ENCODE measurements at regions not wholly inside any gene's neighbourhood (a gene's known extent, or its start where the extent isn't known, plus 50 kb on each side); places are given as distances from the start of the nearest gene placed in this dataset.
"Not testable (repeated sequence)": the region's sequence is repeated elsewhere in the genome, so short reads cannot be mapped to it uniquely, and the experiment has no call there.

DNA sequence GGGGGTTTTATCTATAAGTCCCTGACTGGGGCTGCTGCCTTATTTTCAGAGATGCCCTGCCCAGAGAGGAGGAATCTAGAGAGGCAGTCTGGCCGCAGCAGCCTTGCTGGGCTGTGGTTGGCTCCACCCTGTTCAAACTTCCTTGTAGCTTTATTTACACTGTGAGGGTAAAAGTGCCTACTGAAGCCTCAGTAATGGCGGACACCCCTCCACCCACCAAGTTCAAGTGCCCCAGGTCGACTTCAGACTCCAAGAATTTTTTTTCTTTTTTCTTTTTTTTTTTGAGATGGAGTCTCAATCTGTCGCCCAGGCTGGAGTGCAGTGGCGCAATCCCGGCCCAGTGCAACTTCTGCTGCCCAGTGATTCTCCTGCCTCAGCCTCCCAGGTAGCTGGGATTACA lies 137.3 kb upstream of the MTPN start:
- not testable (repeated sequence) for FAIRE-seq

DNA sequence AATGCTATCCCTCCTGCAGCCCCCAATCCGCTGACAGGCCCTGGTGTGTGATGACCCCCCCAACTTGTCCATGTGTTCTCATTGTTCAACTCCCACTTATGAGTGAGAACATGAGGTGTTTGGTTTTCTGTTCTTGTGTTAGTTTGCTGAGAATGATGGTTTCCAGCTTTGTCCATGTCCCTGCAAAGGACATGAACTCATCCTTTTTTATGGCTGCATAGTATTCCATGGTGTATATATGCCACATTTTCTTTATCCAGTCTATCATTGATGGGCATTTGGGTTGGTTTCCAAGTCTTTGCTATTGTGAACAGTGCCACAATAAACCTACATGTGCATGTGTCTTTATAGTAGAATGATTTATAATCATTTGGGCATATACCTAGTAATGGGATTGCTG lies 131.9 kb upstream of the MTPN start:
- not testable (repeated sequence) for FAIRE-seq

DNA sequence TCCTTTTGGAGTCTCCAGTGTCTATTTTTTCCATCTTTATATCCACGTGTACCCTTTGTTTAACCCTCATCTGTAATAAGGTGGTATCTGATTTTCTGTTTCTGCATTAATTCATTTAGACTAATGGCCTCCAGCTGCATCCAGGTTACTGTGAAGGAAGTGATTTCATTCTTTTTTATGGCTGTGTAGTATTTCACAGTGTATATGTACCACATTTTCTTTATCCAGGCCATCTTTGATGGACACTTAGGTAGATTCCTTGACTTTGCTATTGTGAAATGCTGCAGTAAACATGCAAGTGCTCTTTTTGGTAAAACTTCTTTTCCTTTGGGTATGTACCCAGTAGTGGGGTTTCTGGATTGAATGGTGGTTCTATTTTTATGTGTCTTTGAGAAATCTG lies 128.0 kb upstream of the MTPN start:
- FAIRE-seq: no peak

DNA sequence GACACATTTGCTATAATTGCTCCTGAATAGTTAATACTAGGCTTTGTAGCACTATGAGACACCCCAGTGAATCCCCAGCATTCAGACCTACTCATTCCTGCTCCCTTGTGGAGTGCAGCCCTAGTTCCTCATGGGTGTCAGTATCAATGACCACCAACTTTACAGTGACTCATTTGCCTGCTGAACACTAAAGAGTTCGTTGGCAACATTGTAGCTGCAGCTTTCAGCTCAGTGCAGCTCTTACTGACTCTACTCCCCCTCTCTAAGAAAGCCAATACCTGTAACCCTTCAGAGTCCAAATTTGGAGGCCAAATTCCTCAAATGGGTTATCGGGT lies 127.1 kb upstream of the MTPN start:
- no peak for FAIRE-seq

DNA sequence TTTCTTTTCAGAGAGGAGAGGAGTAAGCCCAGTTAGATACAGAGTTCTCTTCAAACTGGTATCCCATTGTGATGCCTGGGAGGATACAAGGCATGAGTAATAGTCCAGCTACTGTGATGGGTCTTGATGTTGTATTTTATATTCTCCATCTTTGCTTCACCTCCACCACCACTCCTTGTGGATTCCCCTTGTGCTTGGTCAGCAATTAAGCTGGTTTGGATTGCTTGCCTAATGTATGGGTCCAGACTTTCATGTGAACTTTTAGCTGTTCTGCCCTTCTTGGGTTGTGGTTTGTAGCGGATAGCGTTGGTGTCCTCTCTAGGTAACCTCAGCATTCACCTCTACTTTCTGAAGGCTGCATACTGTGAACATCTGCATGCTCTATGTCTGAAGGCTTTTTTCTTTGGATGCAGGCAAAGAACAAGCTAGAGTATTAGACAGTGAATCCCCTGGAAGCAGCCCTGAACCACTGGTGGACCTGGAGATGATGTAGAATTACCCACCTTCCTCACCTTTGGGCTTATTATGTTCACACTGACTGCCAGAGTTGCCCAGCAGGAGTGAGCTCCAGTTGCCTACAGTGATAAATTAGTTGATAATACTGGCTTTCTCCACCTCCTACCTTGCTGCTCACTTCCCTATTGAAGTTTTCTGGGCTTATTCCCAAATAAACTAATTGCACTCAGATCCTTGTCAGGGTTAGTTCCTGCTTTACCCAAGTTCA lies 126.5 kb upstream of the MTPN start:
- FAIRE-seq: no peak

DNA sequence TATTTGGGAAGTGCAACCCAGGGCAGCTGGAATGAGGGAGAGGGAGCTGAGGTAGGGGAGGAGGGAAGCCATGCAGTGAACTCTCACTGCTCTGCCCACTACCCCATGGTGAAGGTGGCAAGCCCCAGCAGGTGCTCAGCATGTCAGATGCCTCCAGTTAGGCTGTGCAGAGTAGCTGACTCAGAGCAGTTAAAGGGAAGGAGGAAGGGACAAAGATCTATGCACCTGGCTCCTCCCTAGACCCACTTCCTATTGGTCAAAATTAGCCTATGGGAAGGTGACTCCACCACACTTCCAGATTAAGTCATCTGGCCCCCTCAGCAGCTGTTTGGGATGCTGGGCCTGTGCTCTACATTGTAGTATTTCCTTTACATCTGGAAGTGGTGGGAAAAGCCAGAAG lies 125.7 kb upstream of the MTPN start:
- FAIRE-seq: no peak

DNA sequence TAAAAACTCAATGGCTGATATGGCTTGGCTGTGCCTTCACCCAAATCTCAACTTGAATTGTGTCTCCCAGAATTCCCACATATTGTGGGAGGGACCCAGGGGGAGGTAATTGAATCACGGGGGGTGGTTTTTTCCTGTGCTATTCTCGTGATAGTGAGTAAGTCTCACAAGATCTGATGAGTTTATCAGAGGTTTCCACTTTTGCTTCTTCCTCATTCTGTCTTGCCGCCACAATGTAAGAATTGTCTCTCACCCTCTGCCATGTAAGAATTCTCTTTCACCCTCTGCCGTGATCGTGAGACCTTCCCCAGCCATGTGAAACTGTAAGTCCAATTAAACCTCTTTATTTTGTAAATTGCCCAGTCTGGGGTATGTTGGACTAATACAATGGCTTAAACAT lies 115.6 kb upstream of the MTPN start:
- FAIRE-seq: not testable (repeated sequence)

DNA sequence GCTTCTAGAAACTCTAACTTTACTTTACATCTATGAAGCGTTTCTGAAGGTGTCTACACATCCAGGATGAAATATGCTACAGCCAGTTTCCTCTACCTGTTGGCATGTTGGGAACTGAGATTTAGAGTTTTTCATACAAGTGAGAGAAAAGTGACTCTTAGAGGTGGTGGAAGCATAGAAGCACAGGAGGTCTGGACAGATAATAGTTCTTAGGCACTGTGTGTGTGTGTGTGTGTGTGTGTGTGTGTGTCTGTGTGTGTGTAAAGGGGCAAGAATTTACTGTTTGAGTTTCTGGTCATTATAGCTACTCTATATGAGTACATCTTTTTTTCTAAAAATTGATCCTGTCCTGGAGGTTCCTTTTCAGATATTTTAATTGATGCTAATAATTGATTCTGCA lies 110.7 kb upstream of the MTPN start:
- no peak for FAIRE-seq

DNA sequence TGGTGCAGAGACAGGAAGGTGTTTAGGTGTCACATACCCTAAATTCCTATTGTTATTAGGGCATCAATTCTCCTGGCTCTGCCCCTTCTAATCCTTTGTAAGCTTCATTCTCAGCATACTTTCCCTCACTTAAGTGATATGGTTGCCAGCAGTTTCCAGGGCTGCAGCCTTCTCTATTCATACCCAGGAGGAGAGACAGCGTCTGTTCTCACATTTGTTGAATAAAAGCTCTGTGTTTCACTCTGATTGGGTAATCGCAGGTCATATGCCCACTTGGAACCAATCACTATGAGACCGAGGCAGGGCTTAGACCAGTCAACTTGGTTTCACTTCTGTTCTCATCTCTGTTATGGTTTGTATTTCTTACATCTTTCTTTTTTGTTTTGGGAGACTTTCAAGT lies 109.6 kb upstream of the MTPN start:
- peak; percentile 99 for FAIRE-seq

DNA sequence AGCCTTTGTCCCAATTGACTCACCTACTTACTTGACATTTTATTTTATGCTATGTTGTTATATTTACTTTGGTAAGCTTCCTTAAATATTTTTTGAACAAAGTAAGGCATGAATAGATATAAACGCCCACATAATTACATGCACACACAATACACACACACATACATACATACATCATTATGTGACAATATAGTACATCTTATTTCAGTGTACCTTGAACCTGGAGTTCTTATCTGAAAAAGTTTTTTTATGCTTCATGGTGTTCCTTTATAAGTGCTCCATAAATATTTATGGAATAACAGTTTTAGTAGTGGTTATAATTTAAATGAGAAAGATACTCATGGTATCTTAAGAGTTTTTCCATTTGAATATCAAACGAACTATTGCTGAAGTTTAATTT lies 102.8 kb upstream of the MTPN start:
- no peak for FAIRE-seq

DNA sequence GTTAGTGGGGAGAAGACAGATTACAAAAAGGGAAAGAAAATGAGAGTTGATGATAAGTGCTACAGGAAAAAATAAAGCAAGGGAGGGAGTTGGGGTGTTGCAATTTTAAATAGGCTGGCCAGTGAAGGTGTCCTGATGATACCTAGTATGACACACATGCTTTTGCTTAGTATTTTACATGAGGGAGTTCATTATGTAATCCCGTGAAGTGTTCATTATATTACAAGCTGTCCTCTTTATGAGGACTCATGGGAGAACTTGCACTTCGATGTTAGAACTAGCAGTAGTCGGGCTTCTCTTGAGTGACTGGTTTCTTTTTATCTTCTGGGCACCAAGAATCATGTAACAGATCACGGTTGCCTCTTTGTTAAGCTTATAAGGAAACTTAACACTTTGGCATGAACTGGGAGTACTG lies 102.3 kb upstream of the MTPN start:
- no peak for FAIRE-seq

DNA sequence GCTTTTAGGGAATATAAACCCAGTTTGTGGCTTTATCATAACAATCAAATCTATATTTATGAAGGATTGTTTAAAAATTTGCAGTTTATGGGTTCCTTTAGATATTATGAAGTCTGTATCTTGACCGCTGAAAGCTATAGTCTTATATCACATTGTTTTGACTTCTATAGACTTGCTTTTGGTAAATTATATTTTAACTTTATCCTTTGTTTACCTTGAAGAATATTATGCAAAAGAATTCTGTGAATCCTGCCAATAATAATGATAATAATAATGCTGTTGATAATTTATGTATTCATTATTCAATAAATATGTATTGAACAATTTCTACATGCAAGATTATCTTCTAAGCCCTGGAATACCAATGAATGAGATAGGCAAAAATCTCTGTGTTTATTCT lies 101.9 kb upstream of the MTPN start:
- no peak for FAIRE-seq

DNA sequence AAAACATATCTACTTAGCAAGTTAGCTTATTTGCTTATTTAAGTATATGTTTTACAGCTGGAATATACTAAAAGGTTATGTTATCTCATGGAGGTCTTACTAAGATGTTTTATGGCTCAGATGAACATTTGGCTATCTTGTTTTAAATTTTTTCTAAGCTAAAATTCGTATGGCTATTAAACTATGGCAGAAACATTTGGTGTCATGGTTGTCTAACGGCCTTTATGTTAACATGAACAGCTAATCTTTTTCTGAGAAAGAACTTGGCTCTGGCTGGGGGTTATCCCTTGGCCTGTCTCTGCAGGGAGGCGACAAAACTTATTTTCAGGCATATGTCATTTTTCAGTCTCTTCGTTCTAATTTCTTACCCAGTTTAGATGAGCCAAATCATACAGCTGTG lies 101.5 kb upstream of the MTPN start:
- FAIRE-seq: no peak

DNA sequence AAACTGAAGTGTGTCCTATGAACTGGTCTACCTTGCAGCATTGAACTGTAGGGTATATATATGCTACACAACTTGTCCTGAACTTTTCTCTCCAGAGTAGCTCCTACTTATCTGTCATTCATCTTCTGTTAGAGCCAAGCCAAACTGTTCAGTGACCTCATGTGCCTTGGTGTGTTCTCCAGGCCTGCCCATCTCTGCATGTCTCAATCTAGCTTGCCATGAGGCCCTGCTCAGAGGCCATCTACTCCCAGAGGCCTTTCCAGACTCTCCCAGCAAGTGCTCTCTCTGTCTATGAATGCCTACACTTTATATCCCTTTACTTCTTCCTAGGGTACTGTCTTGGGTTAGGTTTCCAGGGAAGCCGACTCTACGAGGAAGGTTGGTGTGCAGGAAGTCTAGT lies 99.8 kb upstream of the MTPN start:
- no peak for FAIRE-seq

DNA sequence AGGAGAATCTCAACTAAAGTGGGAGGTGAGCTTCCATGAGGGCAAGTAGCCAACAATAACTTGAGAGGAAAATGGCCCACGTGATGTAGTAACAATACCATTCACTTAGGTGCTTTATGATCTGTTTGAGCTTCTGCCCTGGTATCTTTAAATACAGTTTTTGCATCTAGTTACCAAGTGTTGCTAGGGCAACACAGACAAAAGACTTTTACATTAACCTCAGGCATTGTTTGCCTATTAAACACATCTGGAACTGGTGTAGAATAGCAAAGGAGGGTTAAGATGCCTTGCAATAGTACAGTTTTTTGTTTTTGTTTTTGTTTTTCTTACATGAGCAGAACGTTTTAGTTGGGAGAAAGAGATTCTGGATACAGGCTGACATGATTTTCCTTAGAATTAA lies 97.7 kb upstream of the MTPN start:
- FAIRE-seq: peak; percentile 89

DNA sequence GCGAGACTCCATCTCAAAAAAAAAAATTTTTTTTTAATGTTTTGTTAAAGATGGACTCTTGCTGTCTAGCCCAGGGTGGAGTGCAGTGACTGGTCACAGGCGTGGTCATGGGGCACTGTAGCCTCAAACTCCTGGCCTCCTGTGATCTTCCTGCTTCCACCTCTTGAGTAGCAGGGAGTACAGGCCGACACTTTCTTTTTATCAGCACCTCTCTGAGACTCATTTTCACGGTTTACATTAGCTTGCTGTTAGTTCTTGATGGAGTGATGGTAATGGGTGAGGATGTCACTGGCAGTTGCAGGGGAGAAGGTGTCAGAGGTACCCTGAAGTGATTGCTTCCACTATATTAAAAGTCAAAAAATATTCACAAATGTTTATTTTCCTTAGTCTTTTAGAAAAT lies 95.3 kb upstream of the MTPN start:
- no peak for FAIRE-seq

DNA sequence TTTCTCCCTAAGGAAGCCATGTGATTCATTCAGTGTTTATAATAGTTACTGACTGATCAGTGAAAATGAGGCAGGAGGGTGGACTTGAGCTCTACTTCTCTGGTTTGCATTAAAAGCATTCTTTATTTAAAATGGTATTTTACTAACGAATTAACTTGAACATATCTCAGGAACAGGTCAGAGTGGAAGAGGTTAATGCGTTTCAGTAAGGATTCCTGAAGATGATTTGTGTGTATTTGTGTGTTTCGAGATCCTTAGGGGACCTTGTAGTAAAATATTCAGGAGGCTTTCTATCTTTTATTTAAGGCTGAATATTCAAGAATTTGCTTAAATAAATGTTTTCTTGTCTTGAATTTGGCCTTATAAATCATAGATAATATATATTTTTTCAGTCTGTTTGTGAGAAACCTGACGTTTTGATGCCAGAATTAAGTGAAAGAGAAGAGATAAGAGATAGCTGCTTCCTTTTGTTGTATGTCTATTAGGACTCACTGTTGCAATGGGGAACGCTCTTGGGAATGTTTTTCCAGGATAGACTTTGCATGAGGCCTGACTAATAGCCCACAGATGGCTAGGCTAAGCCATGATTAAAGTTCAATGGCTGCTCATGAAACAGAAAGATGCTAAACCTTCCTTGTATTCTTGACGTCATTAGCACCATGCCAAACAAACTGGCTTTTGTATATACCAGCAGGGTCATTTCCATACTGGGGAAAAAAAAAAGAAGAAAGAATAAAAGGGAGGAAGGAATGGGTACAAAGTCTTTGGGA lies 93.8 kb upstream of the MTPN start:
- no peak for FAIRE-seq

DNA sequence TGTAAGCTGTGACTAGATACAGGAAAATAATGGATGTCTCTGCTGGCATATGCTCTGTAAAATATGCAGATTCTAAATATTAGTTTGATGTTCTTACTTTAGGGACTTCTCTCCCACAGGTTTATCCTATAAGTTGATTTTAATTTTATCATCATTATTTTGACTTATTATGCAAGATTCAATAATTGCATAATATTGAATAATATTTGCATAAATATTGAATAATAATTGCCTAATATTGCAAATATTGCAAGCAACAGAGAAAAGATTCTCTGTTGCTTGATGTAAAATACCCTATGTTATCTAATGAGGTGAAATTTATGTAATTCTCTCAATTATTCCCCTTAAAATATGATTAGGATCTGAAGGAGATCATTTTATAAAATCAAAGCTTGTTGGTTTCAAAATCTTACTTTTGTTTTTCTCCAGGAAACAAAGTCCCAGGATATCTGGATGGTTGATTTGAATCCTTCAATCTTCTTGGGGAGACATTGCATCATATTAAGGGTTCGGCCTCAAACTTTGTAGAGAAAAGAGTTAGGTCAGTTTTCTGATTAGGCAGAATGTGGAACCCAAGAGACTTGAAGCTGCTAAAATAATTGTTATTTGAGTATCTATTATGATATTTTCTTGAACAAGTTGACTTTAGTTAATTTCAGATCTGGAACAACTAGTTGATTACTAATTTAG lies 92.8 kb upstream of the MTPN start:
- FAIRE-seq: no peak

DNA sequence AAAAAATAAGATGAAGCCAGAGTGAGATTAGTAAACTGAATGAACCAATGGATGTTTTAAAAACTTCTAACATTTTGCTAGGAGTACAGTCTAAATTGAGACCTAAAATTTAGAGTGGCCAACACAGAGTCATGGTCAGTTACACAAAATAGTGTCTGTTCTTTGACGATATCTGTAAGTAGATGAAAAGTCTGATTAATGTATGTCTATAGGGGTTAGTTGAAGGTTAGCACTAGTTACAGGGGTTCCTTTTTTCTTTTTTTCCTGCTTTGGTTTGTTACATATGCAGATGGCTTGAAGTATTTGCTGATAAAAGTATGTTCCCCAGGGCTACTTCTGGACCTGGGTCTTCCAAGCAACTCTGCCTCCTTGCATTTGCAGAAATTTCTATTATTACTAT lies 90.1 kb upstream of the MTPN start:
- no peak for FAIRE-seq

DNA sequence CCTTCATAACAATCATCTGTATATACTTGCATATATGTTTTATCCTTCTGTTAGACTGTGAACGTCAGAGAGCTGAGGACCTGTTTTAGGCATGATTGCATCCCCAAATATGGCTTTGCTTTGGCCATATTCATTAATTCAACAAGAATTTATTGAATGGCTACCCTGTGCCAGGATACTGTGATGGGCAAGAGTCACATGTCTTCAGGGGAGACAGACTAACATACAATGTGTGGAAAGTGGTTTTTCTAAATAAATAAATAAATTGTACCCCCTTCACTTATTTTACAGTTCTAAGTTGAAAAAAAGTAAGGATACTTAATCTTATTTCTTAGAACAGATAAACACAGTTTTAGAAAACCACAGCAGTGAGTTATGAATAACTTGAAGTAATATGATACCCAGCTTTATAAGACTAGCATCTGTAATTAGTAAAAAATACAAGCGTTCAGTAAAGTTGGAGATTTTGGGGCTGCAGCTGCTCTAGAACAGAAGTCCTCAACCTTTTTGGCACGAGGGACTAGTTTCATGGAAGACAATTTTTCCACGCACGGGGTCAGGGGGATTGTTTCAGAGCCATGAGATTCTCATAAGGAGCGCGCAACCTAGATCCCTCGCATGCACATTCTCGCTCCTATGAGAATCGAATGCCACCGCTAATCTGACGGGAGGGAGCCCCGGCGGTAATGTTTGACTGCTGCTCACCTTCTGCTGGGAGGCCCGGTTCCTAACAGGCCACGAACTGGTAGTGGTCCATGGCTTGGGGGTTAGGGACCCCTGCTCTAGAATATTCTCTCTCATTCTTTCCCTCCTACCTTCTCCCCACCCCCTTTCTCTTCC lies 89.4 kb upstream of the MTPN start:
- no peak for FAIRE-seq

DNA sequence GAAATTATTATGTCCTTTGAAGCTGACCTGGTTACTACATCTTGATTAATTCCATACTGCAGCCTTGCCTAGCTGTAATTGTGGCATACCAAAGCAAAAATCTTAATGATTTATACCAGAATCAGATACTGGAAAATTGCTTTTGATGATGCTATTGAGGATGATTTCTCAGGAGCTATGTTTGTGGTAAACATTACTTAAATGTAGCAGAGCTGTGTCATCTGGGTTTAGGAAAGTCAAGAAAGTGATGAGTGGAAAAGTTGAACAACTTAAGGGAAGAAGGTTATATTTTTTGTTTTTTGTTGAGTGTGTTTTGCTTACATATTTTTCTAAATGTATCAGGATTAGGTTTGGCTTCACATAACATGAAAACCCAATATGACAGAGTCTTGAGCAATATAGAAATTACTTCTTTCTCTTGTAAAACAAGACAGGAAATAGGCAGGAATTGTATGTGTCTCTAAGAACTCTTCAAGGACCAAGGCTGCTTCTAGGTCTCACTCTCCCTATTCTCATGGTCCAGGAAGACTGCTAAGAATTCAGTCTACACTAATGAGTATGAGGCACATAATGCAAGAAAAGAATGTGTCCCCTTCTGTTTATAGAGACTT lies 87.6 kb upstream of the MTPN start:
- no peak for FAIRE-seq

DNA sequence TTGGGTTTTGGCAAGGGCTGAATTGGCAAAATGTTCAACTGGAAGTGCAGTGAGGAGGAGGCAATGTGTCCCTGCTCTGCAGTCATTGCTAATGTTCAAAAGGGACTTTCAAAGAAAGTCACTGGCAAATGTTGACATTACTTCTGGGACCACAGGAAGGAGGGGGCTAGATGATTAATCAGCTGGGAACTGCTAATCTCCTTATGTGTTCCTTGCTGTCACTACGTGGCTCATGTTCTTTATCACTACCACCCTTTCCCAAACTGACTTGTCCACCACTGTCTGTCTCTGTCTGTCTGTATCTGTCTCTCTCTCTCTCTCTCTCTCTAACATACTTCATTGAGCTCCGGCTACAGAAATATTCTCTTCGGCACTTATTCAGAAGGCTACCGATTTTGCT lies 86.9 kb upstream of the MTPN start:
- FAIRE-seq: no peak

DNA sequence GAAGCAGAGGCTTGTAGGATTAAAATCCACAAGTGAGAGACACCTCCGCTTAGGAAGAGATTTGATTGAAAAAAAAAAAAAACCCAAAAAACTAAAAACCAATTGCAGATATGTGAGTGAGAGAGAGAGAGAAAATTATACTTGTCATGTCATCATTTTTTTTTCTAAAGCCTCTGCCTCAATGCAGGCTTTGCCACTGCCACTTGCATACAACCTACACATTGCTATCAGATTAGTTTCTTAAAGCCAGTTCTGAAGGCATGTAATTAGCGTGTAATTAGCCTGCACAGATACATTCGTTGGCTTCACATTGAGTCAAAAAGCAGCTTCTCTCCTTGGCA lies 86.1 kb upstream of the MTPN start:
- no peak for FAIRE-seq
